HepG2 (cell line): ENCODE measurements at regions not wholly inside any gene's neighbourhood (a gene's known extent, or its start where the extent isn't known, plus 50 kb on each side); places are given as distances from the start of the nearest gene placed in this dataset.

Source experiments
- ERF ChIP-seq: IDR thresholded peaks from 2 replicates; pipeline ENCODE4 v1.6.1; 2018; ENCODE audit warnings: missing biosample characterization, missing genetic modification reagents
- HDAC2 ChIP-seq: sonication (generic); formaldehyde crosslinking; IDR thresholded peaks from 2 replicates; pipeline ENCODE4 v1.4.0; 2020; ENCODE audit warnings: missing genetic modification reagents
- PRPF4 ChIP-seq: fragments of 200-400 bp; formaldehyde crosslinking; IDR thresholded peaks from 2 replicates; pipeline ENCODE4 v1.6.1; 2016; ENCODE audit warnings: low read length, low read depth; ENCODE audit not compliant: poor library complexity, severe bottlenecking
- TAF1 ChIP-seq: sonication (generic); formaldehyde crosslinking; IDR thresholded peaks from 2 replicates; pipeline ENCODE4 v1.4.0; 2020; ENCODE audit warnings: missing genetic modification reagents
- ZNF317 ChIP-seq: sonication (generic); formaldehyde crosslinking; IDR thresholded peaks from 2 replicates; pipeline ENCODE4 v1.5.0; 2020; ENCODE audit warnings: mild to moderate bottlenecking, missing genetic modification reagents
- TF ChIP-seq, protein P1 (sequence below), 2 experiments: IDR thresholded peaks; 2 replicates each; pipeline ENCODE4 v1.6.1; 2011 to 2012; ENCODE audit warnings: low read length in 2 of 2, borderline replicate concordance in 1 of 2, low read depth in 1 of 2, mild to moderate bottlenecking in 1 of 2, moderate library complexity in 1 of 2
- TF ChIP-seq, protein P2 (sequence below), 2 experiments: fragments of 450-650 bp in 1 of 2; sonication (generic) in 1 of 2; formaldehyde crosslinking in 1 of 2; IDR thresholded peaks; 2 replicates each; pipeline versions ENCODE4 v1.6.1 to v1.8.0; 2016 to 2022; ENCODE audit warnings: antibody characterized with exemption in 1 of 2, mild to moderate bottlenecking in 1 of 2, missing genetic modification reagents in 1 of 2
- TF ChIP-seq, protein P3 (sequence below): sonication (generic); formaldehyde crosslinking; IDR thresholded peaks from 2 replicates; pipeline ENCODE4 v1.8.1; 2023; ENCODE audit warnings: missing genetic modification reagents, inconsistent platforms, borderline replicate concordance

DNA sequence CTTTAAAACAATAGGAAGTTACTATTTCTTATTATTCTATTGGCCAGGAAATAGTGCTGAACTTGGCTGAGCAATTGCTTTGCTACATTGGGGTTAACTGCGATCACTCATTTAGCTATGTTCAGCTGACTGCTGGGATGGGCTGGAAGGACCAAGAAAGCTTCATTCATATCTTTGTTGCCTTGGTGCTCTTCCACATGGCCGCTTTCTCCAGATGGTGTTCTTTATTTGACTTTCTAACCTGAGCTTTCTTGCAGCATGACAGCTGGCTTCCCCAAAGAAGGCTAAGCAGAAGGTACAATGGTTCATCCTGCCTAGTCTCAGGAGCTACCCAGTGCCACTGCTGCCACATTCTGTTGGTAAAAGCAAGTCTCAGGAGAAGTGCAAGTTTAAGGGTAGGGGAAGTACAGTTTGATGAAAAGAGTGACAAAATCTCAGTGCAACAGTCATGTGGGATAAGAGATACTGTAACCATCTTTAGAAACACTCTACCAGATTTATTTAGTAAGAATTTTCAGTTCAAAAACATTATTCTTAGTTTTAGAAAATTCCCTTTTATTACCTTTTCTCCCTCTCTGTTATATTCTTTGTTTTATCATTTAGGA, 180.6 kb upstream of the RBMS1 start:
- TF ChIP-seq, protein P1, sequence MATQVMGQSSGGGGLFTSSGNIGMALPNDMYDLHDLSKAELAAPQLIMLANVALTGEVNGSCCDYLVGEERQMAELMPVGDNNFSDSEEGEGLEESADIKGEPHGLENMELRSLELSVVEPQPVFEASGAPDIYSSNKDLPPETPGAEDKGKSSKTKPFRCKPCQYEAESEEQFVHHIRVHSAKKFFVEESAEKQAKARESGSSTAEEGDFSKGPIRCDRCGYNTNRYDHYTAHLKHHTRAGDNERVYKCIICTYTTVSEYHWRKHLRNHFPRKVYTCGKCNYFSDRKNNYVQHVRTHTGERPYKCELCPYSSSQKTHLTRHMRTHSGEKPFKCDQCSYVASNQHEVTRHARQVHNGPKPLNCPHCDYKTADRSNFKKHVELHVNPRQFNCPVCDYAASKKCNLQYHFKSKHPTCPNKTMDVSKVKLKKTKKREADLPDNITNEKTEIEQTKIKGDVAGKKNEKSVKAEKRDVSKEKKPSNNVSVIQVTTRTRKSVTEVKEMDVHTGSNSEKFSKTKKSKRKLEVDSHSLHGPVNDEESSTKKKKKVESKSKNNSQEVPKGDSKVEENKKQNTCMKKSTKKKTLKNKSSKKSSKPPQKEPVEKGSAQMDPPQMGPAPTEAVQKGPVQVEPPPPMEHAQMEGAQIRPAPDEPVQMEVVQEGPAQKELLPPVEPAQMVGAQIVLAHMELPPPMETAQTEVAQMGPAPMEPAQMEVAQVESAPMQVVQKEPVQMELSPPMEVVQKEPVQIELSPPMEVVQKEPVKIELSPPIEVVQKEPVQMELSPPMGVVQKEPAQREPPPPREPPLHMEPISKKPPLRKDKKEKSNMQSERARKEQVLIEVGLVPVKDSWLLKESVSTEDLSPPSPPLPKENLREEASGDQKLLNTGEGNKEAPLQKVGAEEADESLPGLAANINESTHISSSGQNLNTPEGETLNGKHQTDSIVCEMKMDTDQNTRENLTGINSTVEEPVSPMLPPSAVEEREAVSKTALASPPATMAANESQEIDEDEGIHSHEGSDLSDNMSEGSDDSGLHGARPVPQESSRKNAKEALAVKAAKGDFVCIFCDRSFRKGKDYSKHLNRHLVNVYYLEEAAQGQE (IDR thresholded peaks at IDR 0.05; ENCODE audit: borderline replicate concordance in 1 of 2, low read depth in 1 of 2, low read length in 2 of 2): no peak
- TF ChIP-seq ZNF317 (CRISPR knock-in tag) (no peak), TAF1 (no peak), PRPF4 (no peak), HDAC2 (CRISPR knock-in tag) (no peak), ERF (CRISPR knock-in tag) (no peak)
- TF ChIP-seq, protein P2, sequence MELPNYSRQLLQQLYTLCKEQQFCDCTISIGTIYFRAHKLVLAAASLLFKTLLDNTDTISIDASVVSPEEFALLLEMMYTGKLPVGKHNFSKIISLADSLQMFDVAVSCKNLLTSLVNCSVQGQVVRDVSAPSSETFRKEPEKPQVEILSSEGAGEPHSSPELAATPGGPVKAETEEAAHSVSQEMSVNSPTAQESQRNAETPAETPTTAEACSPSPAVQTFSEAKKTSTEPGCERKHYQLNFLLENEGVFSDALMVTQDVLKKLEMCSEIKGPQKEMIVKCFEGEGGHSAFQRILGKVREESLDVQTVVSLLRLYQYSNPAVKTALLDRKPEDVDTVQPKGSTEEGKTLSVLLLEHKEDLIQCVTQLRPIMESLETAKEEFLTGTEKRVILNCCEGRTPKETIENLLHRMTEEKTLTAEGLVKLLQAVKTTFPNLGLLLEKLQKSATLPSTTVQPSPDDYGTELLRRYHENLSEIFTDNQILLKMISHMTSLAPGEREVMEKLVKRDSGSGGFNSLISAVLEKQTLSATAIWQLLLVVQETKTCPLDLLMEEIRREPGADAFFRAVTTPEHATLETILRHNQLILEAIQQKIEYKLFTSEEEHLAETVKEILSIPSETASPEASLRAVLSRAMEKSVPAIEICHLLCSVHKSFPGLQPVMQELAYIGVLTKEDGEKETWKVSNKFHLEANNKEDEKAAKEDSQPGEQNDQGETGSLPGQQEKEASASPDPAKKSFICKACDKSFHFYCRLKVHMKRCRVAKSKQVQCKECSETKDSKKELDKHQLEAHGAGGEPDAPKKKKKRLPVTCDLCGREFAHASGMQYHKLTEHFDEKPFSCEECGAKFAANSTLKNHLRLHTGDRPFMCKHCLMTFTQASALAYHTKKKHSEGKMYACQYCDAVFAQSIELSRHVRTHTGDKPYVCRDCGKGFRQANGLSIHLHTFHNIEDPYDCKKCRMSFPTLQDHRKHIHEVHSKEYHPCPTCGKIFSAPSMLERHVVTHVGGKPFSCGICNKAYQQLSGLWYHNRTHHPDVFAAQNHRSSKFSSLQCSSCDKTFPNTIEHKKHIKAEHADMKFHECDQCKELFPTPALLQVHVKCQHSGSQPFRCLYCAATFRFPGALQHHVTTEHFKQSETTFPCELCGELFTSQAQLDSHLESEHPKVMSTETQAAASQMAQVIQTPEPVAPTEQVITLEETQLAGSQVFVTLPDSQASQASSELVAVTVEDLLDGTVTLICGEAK (IDR thresholded peaks at IDR 0.05): no peak
- TF ChIP-seq, protein P2 (CRISPR knock-in tag; IDR thresholded peaks at IDR 0.05): no peak
- TF ChIP-seq, protein P3, sequence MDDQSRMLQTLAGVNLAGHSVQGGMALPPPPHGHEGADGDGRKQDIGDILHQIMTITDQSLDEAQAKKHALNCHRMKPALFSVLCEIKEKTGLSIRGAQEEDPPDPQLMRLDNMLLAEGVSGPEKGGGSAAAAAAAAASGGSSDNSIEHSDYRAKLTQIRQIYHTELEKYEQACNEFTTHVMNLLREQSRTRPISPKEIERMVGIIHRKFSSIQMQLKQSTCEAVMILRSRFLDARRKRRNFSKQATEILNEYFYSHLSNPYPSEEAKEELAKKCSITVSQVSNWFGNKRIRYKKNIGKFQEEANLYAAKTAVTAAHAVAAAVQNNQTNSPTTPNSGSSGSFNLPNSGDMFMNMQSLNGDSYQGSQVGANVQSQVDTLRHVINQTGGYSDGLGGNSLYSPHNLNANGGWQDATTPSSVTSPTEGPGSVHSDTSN (CRISPR knock-in tag): no peak
